Uterus (tissue), 3 donors: ENCODE measurements at regions not wholly inside any gene's neighbourhood (a gene's known extent, or its start where the extent isn't known, plus 50 kb on each side); places are given as distances from the start of the nearest gene placed in this dataset.

Experiments used
- DNase-seq, 2 donors: peaks; one replicate each; pipeline ENCODE4 v3.0.0-alpha.2; 2019 to 2020
- H3K27ac ChIP-seq, 2 donors: fragments of 200-600 bp; sonication (generic); 1 replicate in 1 of 2; 2 replicates in 1 of 2; pipeline ENCODE4 v1.5.1; 2016 to 2018
- H3K27me3 ChIP-seq, 2 donors: fragments of 200-600 bp; sonication (generic); one replicate each; pipeline ENCODE4 v1.5.1; 2018 to 2019; ENCODE audit warnings: control low read depth in 1 of 2
- H3K36me3 ChIP-seq, 2 donors: fragments of 200-600 bp; sonication (generic); one replicate each; pipeline ENCODE4 v1.5.1; 2019; ENCODE audit warnings: control low read depth in 1 of 2
- H3K4me1 ChIP-seq, 2 donors: fragments of 200-600 bp; sonication (generic); one replicate each; pipeline ENCODE4 v1.5.1; 2018 to 2019; ENCODE audit warnings: control low read depth in 1 of 2
- H3K4me3 ChIP-seq, 2 donors: fragments of 200-600 bp; sonication (generic); 1 replicate in 1 of 2; 2 replicates in 1 of 2; pipeline ENCODE4 v1.5.1; 2018 to 2019; ENCODE audit warnings: mild to moderate bottlenecking in 1 of 2
- H3K9me3 ChIP-seq, 2 donors: fragments of 200-600 bp; sonication (generic); one replicate each; pipeline ENCODE4 v1.5.1; 2019; ENCODE audit warnings: control low read depth in 1 of 2
- CTCF ChIP-seq, 4 experiments: fragments of 200-600 bp in 2 of 4; fragments of 450-650 bp in 2 of 4; sonication (generic) in 2 of 4; IDR thresholded peaks; one replicate each; pipeline ENCODE4 v1.5.1; 2016 to 2019; ENCODE audit warnings: antibody characterized with exemption in 4 of 4, mild to moderate bottlenecking in 2 of 4, moderate library complexity in 1 of 4
- POLR2A ChIP-seq, 2 donors: fragments of 450-650 bp; IDR thresholded peaks; one replicate each; pipeline ENCODE4 v1.6.1; 2016; ENCODE audit warnings: antibody characterized with exemption in 2 of 2, mild to moderate bottlenecking in 1 of 2, moderate library complexity in 1 of 2
- intact Hi-C: fragments of 100-400 bp; cut with DNase I; formaldehyde crosslinking; loops from one replicate; pipeline ENCODE4 v1.15.1; 2023; ENCODE audit warnings: low total_unique reads
- donor health status: DM: yes; HTN: yes; CAD: no.

- TF ChIP-seq POLR2A (IDR thresholded peaks at IDR 0.05) (no peak), CTCF (IDR thresholded peaks at IDR 0.05) (no peak)
- Histone ChIP-seq H3K4me1 (no peaks in the 10 kb centered on the region), H3K27ac (no peak overlapping the region), H3K27me3 (no peaks in the 10 kb centered on the region), H3K36me3 (no peaks in the 10 kb centered on the region), H3K9me3 (no peaks in the 10 kb centered on the region), H3K4me3 (no peak overlapping the region)
- intact Hi-C loops = no loop called here
- no peak for DNase-seq
These were observed 380.1 kb downstream of the OMA1 start for GRCh38 chr1:58166417-58166816.

GRCh38 chr1:58165073-58165472 lies 381.5 kb downstream of the OMA1 start:
- intact Hi-C loops = no loop called here
- Histone ChIP-seq H3K36me3 (no peaks in the 10 kb centered on the region), H3K4me1 (no peaks in the 10 kb centered on the region), H3K9me3 (no peaks in the 10 kb centered on the region), H3K4me3 (no peak overlapping the region), H3K27ac (no peak overlapping the region), H3K27me3 (no peaks in the 10 kb centered on the region)
- no peak for TF ChIP-seq CTCF (IDR thresholded peaks at IDR 0.05)
- TF ChIP-seq POLR2A (IDR thresholded peaks at IDR 0.05) = no peak
- no peak for DNase-seq

GRCh38 chr1:58162952-58163550 lies 383.5 kb downstream of the OMA1 start:
- peak; percentile 26 to 36 for DNase-seq
- Histone ChIP-seq H3K27ac (peak overlapping the region in 1 of 2 donors; percentile 17), H3K4me1 (no peaks in the 10 kb centered on the region), H3K4me3 (no peak overlapping the region), H3K27me3 (no peaks in the 10 kb centered on the region), H3K36me3 (no peaks in the 10 kb centered on the region), H3K9me3 (no peaks in the 10 kb centered on the region)
- TF ChIP-seq POLR2A (IDR thresholded peaks at IDR 0.05) (no peak), CTCF (IDR thresholded peaks at IDR 0.05) (peak; percentile 32 to 65 (median 45))
- intact Hi-C loops = no loop called here

GRCh38 chr1:58159434-58159830 lies 387.1 kb downstream of the OMA1 start:
- Histone ChIP-seq H3K36me3 (no peaks in the 10 kb centered on the region), H3K4me1 (no peaks in the 10 kb centered on the region), H3K9me3 (no peaks in the 10 kb centered on the region), H3K27ac (no peak overlapping the region), H3K27me3 (no peaks in the 10 kb centered on the region), H3K4me3 (no peak overlapping the region)
- no peak for DNase-seq
- intact Hi-C loops = no loop called here
- TF ChIP-seq CTCF (IDR thresholded peaks at IDR 0.05) (no peak), POLR2A (IDR thresholded peaks at IDR 0.05) (no peak)

- no peak for TF ChIP-seq POLR2A (IDR thresholded peaks at IDR 0.05)
- TF ChIP-seq CTCF (IDR thresholded peaks at IDR 0.05) = no peak
- Histone ChIP-seq H3K4me1 (no peaks in the 10 kb centered on the region), H3K27me3 (no peaks in the 10 kb centered on the region), H3K36me3 (no peaks in the 10 kb centered on the region), H3K9me3 (no peaks in the 10 kb centered on the region), H3K4me3 (no peak overlapping the region), H3K27ac (no peak overlapping the region)
- no peak for DNase-seq
- intact Hi-C loops = no loop called here
These were observed 387.8 kb downstream of the OMA1 start for GRCh38 chr1:58158506-58159433.
